Activated naive CD8-positive, alpha-beta T cell (primary cell): ENCODE measurements at regions not wholly inside any gene's neighbourhood (a gene's known extent, or its start where the extent isn't known, plus 50 kb on each side); places are given as distances from the start of the nearest gene placed in this dataset.

ENCODE experiments used
- H3K27ac Mint-ChIP-seq: one replicate; pipeline ENCODE4 v1.8.0; 2021; ENCODE audit warnings: mixed read lengths
- H3K27me3 Mint-ChIP-seq: one replicate; pipeline ENCODE4 v1.8.0; 2021; ENCODE audit warnings: mixed read lengths
- H3K36me3 Mint-ChIP-seq: one replicate; pipeline ENCODE4 v1.8.0; 2021; ENCODE audit warnings: mixed read lengths
- H3K4me1 Mint-ChIP-seq: one replicate; pipeline ENCODE4 v1.8.0; 2021; ENCODE audit warnings: low read depth, mixed read lengths
- H3K4me3 Mint-ChIP-seq: one replicate; pipeline ENCODE4 v1.8.0; 2021; ENCODE audit warnings: mild to moderate bottlenecking, mixed read lengths
- H3K9me3 Mint-ChIP-seq: one replicate; pipeline ENCODE4 v1.8.0; 2021; ENCODE audit warnings: low read depth, mixed read lengths

DNA sequence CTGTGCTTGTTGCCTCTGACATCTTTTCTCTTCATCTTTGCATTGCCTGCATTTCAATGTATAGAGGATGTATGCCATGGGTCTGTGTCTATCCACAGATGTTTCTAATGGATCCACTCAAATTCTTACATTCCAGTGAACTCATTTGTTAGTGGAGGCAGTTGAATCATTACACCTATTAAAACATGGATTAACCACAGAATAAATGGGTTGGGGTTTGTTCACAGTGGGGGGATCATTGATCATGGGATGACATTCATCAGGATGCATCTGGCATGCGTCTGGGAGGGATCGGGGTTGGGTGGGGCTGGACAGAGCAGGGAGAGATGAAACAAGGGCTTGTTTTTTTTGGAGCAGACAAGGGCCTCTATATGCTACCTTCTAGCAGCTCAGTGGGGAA is 182.5 kb downstream of the RHOU start:
- Mint-ChIP-seq H3K4me1 (peaks cover 6% of the 10 kb centered on the region), H3K36me3 (no peaks in the 10 kb centered on the region), H3K9me3 (no peaks in the 10 kb centered on the region), H3K4me3 (no peak overlapping the region), H3K27me3 (no peaks in the 10 kb centered on the region), H3K27ac (no peak overlapping the region)

- Mint-ChIP-seq H3K36me3 (no peaks in the 10 kb centered on the region), H3K4me1 (peaks cover 6% of the 10 kb centered on the region), H3K9me3 (no peaks in the 10 kb centered on the region), H3K27me3 (no peaks in the 10 kb centered on the region), H3K4me3 (no peak overlapping the region), H3K27ac (no peak overlapping the region)
Measured at GRCh38 chr1:228918335-228918734, 183.1 kb downstream of the RHOU start.

DNA sequence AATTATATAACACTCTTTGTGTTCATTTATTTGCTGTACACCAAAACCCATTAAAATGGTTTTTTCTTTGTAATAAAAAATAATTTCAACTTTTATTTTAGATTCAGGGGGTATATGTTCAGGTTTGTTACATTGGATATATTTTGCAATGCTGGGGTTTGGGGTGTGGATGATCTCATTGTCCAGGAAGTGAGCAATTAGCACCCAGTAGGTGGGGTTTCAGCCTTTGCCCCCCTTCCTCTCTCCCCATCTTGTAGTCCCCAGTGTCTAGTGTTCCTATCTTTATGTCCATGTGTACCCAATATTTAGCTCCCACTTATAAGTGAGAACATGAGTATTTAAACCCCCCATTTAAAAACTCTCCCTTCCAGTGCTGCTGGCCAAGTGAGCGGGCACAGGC is 184.6 kb downstream of the RHOU start:
- H3K9me3 Mint-ChIP-seq: no peaks in the 10 kb centered on the region
- no peak overlapping the region for H3K4me3 Mint-ChIP-seq
- no peaks in the 10 kb centered on the region for H3K36me3 Mint-ChIP-seq
- H3K27ac Mint-ChIP-seq: no peak overlapping the region
- peaks cover 6% of the 10 kb centered on the region for H3K4me1 Mint-ChIP-seq
- H3K27me3 Mint-ChIP-seq: no peaks in the 10 kb centered on the region

DNA sequence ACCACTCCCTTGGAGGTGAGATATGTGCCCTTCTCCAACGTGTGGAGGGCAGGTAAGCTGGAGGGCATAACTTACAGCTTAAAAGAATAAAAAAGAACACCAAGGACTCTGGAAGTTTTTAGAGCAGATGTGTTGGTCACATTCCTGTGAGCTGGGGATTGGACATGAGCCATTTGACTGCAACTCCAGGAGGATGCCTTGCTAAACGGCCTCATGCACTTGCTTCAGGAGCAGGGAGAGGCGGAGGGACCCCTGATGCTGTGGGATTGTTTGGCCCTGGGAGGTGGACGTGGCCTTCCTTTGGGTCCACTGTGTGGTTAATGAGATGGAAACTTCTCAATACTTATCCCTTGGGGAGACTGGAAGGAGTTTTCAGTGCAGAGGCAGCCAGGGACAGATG is 185.6 kb downstream of the RHOU start:
- Mint-ChIP-seq H3K36me3 (no peaks in the 10 kb centered on the region), H3K4me1 (peaks cover 6% of the 10 kb centered on the region), H3K27ac (no peak overlapping the region), H3K9me3 (no peaks in the 10 kb centered on the region), H3K27me3 (no peaks in the 10 kb centered on the region), H3K4me3 (no peak overlapping the region)

GRCh38 chr1:228921481-228921880 is 186.2 kb downstream of the RHOU start:
- Mint-ChIP-seq H3K27me3 (no peaks in the 10 kb centered on the region), H3K36me3 (no peaks in the 10 kb centered on the region), H3K4me3 (no peak overlapping the region), H3K27ac (no peak overlapping the region), H3K9me3 (no peaks in the 10 kb centered on the region), H3K4me1 (peaks cover 6% of the 10 kb centered on the region)

GRCh38 chr1:228922722-228923376 is 187.6 kb downstream of the RHOU start:
- no peak overlapping the region for H3K4me3 Mint-ChIP-seq
- H3K27me3 Mint-ChIP-seq: no peaks in the 10 kb centered on the region
- peaks cover 6% of the 10 kb centered on the region for H3K4me1 Mint-ChIP-seq
- no peaks in the 10 kb centered on the region for H3K36me3 Mint-ChIP-seq
- H3K9me3 Mint-ChIP-seq: no peaks in the 10 kb centered on the region
- no peak overlapping the region for H3K27ac Mint-ChIP-seq

DNA sequence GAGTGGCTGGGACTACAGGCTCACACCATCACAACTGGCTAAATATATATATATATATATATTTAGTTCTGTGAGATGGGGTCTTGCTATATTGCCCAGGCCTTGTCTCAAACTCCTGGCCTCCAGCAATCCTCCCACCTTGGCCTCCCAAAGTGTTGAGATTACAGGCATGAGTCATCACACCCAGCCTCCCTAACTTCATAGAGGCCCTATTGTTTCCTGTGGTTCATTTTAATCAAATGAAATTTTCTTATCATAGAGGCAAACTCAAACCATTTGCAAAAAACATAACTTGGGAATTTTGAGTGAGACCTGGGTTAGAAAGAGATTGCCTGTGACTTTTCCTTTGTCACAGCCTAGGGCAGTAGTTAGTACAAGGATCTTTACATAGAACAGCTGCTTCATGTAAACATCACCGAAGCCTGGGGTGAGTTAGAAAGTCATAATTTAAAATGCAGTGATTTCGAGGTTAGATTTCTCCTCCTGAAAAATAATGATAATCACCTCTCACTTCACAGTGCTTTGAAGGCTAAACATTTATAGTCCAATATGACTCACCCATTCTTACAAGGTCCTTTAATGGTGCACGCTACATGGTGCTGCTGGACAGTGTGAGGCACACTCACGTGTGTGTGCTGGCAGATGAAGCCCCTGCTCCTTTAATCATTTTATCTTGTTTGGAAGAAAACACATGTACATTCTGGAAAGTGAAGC is 188.9 kb downstream of the RHOU start:
- Mint-ChIP-seq H3K9me3 (no peaks in the 10 kb centered on the region), H3K27ac (no peak overlapping the region), H3K27me3 (no peaks in the 10 kb centered on the region), H3K4me1 (peaks cover 6% of the 10 kb centered on the region), H3K4me3 (no peak overlapping the region), H3K36me3 (no peaks in the 10 kb centered on the region)

GRCh38 chr1:228925691-228926090 is 190.4 kb downstream of the RHOU start:
- Mint-ChIP-seq H3K4me1 (peaks cover 6% of the 10 kb centered on the region), H3K27ac (no peak overlapping the region), H3K36me3 (no peaks in the 10 kb centered on the region), H3K27me3 (no peaks in the 10 kb centered on the region), H3K9me3 (peaks cover 6% of the 10 kb centered on the region), H3K4me3 (no peak overlapping the region)

GRCh38 chr1:228927421-228927820 is 192.1 kb downstream of the RHOU start:
- Mint-ChIP-seq H3K36me3 (no peaks in the 10 kb centered on the region), H3K27me3 (no peaks in the 10 kb centered on the region), H3K9me3 (peaks cover 6% of the 10 kb centered on the region), H3K4me1 (no peaks in the 10 kb centered on the region), H3K27ac (no peak overlapping the region), H3K4me3 (no peak overlapping the region)

DNA sequence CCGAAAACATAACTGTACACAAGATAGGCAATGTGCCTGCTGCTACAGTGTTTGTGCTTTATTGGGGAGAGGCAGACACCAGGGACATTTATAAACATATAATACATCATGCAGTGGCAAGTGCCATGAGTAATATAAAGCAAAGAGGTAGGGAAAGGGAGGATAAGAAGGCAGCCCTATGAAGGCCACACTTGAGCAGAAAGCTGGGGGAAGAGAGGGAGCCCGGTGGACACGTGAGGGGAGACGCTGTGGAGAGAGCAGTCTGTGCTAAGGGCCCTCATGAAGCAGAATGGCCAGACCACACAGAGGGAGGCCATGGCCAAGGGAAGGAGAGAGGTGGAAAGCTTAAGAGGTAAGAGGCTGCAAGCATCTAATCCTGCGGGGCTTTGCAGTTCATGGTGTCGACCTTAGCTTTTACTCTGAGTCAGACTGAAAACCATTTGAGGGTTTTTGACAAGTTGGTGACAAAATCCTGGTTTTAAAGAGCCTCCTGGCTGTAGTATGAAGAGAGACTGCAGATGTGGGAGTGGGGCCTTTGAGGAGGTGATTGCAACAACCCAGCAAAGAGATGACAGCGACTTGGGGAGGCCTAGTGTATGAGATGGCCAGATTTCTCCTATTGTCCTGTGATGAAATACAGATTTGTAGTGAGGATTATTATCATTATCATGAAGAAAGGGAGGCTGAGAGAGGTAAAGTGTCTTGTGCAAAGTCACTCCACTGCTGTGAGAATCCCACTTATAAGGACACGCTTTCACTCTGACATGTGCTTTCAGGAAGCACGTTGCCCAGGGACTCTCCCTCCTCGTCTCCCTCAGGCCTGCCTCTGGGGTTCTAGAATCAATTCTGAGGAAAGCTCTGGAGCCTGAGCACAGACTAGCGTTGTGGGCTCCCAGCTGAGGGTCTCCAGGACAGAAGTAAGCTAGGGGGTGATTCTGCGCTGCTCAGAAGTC is 192.9 kb downstream of the RHOU start:
- Mint-ChIP-seq H3K27me3 (no peaks in the 10 kb centered on the region), H3K4me3 (no peak overlapping the region), H3K27ac (no peak overlapping the region), H3K4me1 (no peaks in the 10 kb centered on the region), H3K9me3 (peaks cover 6% of the 10 kb centered on the region), H3K36me3 (no peaks in the 10 kb centered on the region)

DNA sequence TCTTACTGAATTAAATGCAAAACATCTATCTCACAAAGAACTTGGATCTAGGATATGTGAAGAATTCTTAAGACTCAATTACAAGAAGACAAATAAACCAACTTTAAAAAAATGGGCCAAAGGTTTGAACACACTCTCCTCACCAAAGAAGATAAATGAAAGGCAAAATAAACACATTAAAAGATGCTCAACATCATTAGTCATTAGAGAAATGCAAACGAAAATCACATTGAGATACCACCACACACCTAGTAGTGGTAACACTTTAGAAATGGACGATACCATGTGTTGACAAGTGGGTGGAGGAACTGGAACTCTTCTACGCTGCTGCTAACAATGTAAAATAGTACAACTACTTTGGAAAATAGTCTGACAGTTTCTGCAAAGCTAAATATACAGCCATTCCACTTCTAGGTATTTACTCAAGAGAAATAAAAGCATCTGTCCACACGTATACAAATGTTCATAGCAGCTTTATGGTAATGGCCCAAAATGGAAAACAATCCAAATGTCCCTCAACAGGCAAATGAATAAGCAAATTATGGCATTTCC is 194.3 kb downstream of the RHOU start:
- Mint-ChIP-seq H3K36me3 (no peaks in the 10 kb centered on the region), H3K27ac (no peak overlapping the region)

GRCh38 chr1:228930479-228930957 is 195.2 kb downstream of the RHOU start:
- no peaks in the 10 kb centered on the region for H3K36me3 Mint-ChIP-seq

More for the DNA sequence above, 194.3 kb downstream of the RHOU start:
- H3K4me1 Mint-ChIP-seq: no peaks in the 10 kb centered on the region
- no peaks in the 10 kb centered on the region for H3K27me3 Mint-ChIP-seq
- peaks cover 6% of the 10 kb centered on the region for H3K9me3 Mint-ChIP-seq
- H3K4me3 Mint-ChIP-seq: no peak overlapping the region

DNA sequence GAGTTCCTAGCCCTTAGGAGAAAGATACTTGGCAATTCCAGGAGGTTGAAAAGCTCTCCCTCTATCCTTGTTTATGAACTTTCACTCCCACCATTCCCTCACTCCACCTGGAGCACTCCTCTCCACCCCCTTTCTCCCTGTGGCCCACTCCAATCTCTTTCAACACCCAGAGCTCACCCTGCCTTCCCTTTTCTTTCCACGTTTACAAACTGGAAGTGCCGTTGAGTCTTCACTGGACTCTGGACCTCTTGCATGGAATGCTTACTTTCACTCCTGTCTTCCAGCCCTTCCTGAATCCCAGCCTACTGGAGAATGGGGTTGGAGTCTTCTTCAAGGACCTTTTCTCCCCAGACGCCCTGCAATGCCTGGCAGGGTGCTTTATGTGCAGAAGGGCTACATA is 198.5 kb downstream of the RHOU start:
- Mint-ChIP-seq H3K4me3 (no peak overlapping the region), H3K36me3 (no peaks in the 10 kb centered on the region), H3K9me3 (peaks cover 6% of the 10 kb centered on the region), H3K27me3 (no peaks in the 10 kb centered on the region), H3K27ac (no peak overlapping the region), H3K4me1 (peaks cover 33% of the 10 kb centered on the region)

More at GRCh38 chr1:228930479-228930957, 195.2 kb downstream of the RHOU start:
- Mint-ChIP-seq H3K4me1 (peaks cover under 1% of the 10 kb centered on the region), H3K27ac (no peak overlapping the region), H3K27me3 (no peaks in the 10 kb centered on the region), H3K4me3 (no peak overlapping the region), H3K9me3 (peaks cover 6% of the 10 kb centered on the region)

DNA sequence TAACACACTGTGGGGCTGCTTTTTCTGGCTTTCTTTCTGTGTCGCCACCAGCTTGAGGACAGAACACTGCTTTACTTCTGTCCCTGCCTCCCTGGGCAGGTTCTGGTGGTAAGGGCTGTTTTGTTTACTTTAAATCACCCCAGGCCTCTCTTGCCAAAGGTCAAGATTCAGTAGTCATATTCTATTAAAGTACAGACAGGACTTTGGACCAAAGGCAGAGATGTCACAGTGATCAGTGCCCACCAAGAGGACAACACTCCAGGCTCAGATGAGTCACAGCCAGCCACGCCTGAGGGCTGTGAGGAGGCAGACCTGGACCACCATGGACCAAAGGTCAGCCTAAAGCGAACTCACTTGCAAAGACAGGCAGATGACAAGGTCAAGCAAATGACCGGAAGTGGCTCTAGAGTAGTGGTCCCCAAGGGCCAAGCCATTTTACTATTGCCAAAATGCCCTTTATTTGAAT is 200.0 kb downstream of the RHOU start:
- no peaks in the 10 kb centered on the region for H3K36me3 Mint-ChIP-seq
- peaks cover 43% of the 10 kb centered on the region for H3K4me1 Mint-ChIP-seq
- no peaks in the 10 kb centered on the region for H3K9me3 Mint-ChIP-seq
- no peak overlapping the region for H3K27ac Mint-ChIP-seq
- no peaks in the 10 kb centered on the region for H3K27me3 Mint-ChIP-seq
- H3K4me3 Mint-ChIP-seq: no peak overlapping the region
